ENCODE measurements at regions not wholly inside any gene's neighbourhood (a gene's known extent, or its start where the extent isn't known, plus 50 kb on each side); places are given as distances from the start of the nearest gene placed in this dataset.

DNA sequence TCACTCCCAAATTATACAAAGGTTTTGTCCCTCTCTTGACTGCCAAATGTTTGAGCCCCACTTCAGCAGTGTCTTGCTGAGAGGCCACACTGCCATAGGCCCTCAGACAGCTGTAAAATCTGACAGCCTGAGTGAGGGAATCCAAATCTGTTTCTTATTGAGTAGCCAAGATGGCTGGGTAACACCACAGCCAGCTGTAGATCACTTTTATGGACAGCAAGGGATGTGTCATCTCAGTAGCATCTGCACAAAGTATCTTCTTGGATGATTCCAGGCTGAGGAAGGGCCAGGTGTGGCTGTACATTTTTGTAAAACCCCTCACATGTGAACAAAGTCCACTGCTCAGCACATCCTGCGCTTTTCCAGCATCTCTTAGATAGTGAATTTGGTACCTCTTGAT is 237.0 kb upstream of the LRTM1 start:
- no peak for TF ChIP-seq TAF1 (IDR thresholded peaks at IDR 0.05; ENCODE audit: borderline replicate concordance, insufficient read depth, low read length)

DNA sequence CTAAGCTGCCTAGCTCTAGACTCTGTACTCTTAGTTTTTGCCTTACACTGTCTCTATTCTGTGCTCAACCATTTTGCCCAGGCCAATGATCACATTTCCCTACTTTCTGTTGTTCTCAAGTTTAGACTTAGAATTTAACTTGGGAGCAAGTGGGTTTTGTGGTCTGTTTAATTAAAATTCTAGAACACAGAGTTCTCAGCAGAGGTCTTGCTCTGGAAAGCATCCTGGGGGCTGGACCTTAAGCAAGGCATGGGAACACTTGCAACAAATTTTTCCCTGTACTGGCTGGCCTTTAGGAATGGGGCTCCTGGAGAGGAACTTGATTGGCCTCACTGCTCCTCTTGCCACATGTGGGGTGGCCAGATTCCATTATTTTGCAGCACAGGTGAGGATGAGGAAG is 236.3 kb upstream of the LRTM1 start:
- TF ChIP-seq POLR2AphosphoS5 (IDR thresholded peaks at IDR 0.05; ENCODE audit: low read depth, low read length), result no peak
- TF ChIP-seq TAF1 (IDR thresholded peaks at IDR 0.05; ENCODE audit: borderline replicate concordance, insufficient read depth, low read length), result no peak
- TF ChIP-seq REST (IDR thresholded peaks at IDR 0.05; ENCODE audit: insufficient read depth in 1 of 2, low read depth in 2 of 2, low read length in 2 of 2), result no peak
- TF ChIP-seq SIN3A (IDR thresholded peaks at IDR 0.05; ENCODE audit: borderline replicate concordance, insufficient read depth, low read length), result no peak
- no peak for TF ChIP-seq FOXP2 (optimal IDR thresholded peaks at IDR 0.05; ENCODE audit: borderline replicate concordance, extremely low read depth, extremely low read length, insufficient read depth)

DNA sequence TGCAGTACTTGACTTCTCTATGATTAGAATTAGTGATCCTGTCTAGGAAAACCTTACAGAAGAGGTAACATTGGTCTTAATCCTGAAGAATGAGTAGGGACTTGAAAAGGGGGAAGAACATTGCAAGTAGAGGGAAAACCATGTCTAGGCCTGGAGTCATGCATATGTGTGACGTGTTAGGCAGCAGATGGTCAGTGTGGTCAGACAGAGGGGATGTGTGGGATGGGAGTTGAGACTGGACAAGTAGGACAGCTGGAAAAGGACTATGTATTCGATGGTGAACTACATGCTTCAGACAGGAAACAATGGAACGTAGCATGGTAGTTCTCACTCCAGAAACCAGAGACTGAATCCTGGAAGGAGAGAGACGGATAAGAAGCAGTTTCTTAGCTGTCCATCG is 235.6 kb upstream of the LRTM1 start:
- no peak for TF ChIP-seq REST (IDR thresholded peaks at IDR 0.05; ENCODE audit: insufficient read depth in 1 of 2, low read depth in 2 of 2, low read length in 2 of 2)
- TF ChIP-seq TAF1 (IDR thresholded peaks at IDR 0.05; ENCODE audit: borderline replicate concordance, insufficient read depth, low read length), result no peak

- no peak for TF ChIP-seq FOXP2 (optimal IDR thresholded peaks at IDR 0.05; ENCODE audit: borderline replicate concordance, extremely low read depth, extremely low read length, insufficient read depth)
- no peak for TF ChIP-seq TAF1 (IDR thresholded peaks at IDR 0.05; ENCODE audit: borderline replicate concordance, insufficient read depth, low read length)
Measured at GRCh38 chr3:55162031-55162795, 234.4 kb upstream of the LRTM1 start.

GRCh38 chr3:55161231-55161630 is 233.4 kb upstream of the LRTM1 start:
- no peak for TF ChIP-seq REST (IDR thresholded peaks at IDR 0.05; ENCODE audit: insufficient read depth in 1 of 2, low read depth in 2 of 2, low read length in 2 of 2)
- no peak for TF ChIP-seq SIN3A (IDR thresholded peaks at IDR 0.05; ENCODE audit: borderline replicate concordance, insufficient read depth, low read length)
- TF ChIP-seq FOXP2 (optimal IDR thresholded peaks at IDR 0.05; ENCODE audit: borderline replicate concordance, extremely low read depth, extremely low read length, insufficient read depth), result no peak
- TF ChIP-seq POLR2AphosphoS5 (IDR thresholded peaks at IDR 0.05; ENCODE audit: low read depth, low read length), result no peak
- no peak for TF ChIP-seq TAF1 (IDR thresholded peaks at IDR 0.05; ENCODE audit: borderline replicate concordance, insufficient read depth, low read length)

GRCh38 chr3:55160241-55160983 is 232.6 kb upstream of the LRTM1 start:
- TF ChIP-seq TAF1 (IDR thresholded peaks at IDR 0.05; ENCODE audit: borderline replicate concordance, insufficient read depth, low read length), result no peak
- peak in 1 of 2 experiments; percentile 30; a peak in 2 of 4 replicates for TF ChIP-seq REST (IDR thresholded peaks at IDR 0.05; ENCODE audit: insufficient read depth in 1 of 2, low read depth in 2 of 2, low read length in 2 of 2)
